ENCODE measurements at regions not wholly inside any gene's neighbourhood (a gene's known extent, or its start where the extent isn't known, plus 50 kb on each side); places are given as distances from the start of the nearest gene placed in this dataset.
A peak's percentile ranks its signal among the peaks of the same experiment; 100 is the strongest.

DNA sequence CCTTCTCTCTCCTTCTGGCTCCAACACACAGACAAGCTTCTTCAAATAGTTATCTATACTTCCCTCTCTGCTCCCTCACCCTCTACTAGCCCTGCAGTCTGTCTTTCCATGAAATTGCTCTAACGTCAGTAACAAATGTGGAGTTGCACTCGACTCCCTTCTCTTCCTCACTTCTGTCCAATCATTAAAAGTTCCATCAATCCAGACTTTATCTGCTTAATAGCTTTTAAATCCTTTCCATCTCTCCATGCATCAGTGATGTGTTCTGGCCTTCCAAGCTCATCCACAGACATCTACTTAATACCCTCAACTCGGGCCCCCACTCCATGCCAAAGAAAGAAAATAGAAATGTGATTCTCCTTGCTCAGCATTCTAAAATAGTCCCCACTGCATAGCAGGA is 422.1 kb upstream of the CDH5 start:
- DNase-seq = no peak

DNA sequence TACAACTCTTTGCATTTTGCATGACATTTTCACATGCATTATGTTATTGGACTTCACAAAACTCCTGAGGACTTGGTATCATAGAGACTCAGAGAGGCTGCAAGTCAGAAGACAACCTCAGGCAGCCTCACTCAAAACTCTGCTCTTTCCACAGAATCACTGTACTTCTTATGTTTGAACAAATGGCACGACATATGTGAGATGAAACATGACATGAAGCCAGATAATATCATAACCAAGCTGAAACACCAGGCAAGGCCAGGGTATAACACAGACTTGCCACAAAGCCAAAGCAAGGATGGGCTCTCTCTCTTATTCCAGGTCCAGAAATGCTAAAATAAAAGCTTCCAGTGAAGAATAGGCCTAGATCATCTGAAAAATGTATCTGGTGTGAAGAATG is 425.8 kb upstream of the CDH5 start:
- DNase-seq = no peak

GRCh38 chr16:65938083-65938482 is 428.4 kb upstream of the CDH5 start:
- no peak for DNase-seq

- DNase-seq = no peak
Measured at GRCh38 chr16:65937455-65937854, 429.0 kb upstream of the CDH5 start.

- no peak for DNase-seq
Measured at GRCh38 chr16:65936096-65936495, 430.4 kb upstream of the CDH5 start.

- no peak for DNase-seq
Measured at GRCh38 chr16:65934443-65934842, 432.0 kb upstream of the CDH5 start.

- DNase-seq = no peak
Measured at GRCh38 chr16:65933703-65934102, 432.8 kb upstream of the CDH5 start.

DNA sequence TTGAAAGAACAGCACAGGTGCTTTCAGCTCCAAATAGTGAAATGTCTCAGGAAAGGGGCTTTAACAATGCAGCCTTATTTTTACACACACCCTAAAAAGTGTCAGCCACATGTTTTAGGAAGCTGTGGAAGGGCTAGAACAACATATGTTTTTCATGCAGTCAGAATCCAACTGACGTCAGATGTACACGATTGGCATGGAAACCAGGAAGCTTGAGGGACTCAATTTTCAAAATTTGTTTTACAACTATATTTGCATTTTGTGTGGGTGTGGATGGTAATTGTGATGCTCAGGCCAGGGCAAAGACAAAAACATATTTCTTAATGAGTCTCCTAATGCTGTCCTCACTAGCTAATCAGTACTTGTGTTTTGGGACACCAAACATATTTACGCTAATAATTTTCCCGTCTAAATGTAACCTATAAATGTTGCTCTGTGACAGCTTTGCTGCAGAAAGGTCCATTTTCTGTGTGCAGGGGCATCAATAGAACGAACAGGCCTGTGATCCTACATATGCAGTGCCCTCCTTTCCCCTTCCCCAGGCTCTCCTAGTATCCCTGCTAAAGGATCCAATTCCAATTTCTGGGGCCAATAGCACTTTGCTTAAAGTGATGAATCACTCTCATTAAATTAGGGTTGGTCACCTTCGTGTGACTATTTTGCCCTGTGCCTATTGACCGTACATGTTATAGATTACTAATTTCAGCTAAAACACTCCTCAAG is 434.0 kb upstream of the CDH5 start:
- no peak for DNase-seq

GRCh38 chr16:65922923-65923322 is 443.6 kb upstream of the CDH5 start:
- no peak for DNase-seq

- DNase-seq = no peak
Measured at GRCh38 chr16:65919986-65920376, 446.5 kb upstream of the CDH5 start.

- DNase-seq = no peak
Measured at GRCh38 chr16:65919145-65919985, 447.1 kb upstream of the CDH5 start.

DNA sequence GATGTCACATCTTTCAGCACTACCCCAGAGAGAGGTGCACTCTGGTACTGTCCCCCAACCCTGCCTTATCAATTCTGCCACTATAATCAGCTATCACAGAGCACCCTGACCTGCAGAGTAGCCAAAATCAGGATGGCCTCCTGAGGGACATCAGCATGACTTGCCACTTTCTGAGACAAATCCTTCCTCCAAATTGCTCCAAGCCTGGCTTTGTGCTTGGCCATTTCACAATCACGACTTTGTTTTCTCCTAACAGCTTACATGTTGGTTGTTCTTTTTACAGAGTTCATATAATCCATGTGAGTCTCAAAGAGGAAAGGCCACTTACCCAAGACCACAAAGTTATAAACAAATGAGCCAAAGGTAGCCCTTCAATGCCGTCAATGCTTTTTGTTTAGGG is 449.0 kb upstream of the CDH5 start:
- DNase-seq = no peak

DNA sequence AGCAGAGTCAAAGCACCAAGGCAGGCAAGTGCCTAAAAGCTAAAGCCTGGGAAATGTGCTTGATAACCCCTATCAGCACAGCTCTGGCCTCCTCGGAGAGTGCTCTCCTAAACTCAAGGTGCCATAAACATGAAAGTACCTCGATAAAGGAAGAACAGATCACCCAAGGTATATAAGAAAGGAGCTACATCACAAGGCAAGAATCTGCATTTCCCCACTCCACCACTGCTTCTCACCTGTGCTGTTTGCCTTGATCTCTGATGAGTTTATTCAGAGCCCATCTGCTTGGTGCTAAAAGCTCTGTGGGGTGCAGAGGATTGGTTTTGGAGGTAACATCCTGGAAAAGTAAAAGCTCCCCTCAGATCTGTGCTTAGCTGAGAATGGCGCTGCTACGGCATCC is 449.5 kb upstream of the CDH5 start:
- no peak for DNase-seq

DNA sequence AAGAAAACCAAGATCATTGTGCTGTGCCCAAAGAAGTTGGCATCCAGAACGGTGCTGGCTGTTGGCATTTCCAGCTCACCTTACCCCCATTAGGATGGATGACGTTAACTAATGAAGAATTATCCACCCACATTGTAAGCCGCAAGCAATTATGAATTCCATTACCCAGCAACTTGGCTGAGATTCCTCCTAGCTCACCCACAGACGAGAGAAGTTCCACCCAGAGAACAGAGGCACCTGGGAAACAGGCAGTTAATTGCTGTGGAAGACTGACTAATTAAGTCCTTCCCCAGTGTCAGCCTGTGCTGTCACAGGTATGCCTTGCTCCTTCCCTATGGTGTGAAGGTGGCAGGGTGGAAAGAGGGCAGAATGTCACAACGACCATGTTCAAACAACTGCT is 456.2 kb upstream of the CDH5 start:
- no peak for DNase-seq

DNA sequence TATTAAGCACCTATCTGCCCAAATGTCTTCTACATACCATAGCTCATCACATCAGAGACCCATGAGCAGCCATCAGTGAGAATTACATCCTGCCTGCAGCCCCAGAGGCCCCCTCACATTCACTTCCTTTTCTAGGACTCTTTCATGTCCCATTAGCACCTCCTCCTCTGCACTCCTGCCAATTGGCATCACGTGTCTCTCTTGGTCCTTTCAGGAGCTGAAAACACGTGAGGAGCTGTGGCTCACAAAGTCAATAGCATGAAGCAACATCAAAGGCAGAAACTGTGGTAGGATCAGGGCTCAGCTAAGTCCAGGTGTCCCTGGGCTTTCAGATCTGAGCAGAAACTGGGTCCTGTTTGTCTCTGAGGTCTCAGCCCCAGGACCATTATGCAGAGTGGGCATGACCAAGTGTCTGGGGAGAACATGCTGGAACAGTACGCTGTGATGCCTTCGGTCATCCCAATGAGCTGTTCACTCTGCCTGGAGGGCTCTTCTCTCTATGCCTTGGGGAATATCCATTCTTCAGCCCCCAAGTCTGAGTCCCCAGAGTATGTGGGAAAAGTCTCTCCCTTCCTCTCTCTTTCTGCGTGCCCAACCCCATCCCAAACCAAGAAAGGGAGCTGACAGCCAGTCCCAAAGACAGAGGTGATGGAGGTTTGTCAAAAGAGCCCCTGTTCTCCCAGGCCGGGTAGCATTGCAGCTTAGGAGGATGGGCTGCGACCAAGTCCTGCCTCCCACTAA is 457.0 kb upstream of the CDH5 start:
- DNase-seq = peak; percentile 17

GRCh38 chr16:65908568-65908967 is 457.9 kb upstream of the CDH5 start:
- DNase-seq = no peak

DNA sequence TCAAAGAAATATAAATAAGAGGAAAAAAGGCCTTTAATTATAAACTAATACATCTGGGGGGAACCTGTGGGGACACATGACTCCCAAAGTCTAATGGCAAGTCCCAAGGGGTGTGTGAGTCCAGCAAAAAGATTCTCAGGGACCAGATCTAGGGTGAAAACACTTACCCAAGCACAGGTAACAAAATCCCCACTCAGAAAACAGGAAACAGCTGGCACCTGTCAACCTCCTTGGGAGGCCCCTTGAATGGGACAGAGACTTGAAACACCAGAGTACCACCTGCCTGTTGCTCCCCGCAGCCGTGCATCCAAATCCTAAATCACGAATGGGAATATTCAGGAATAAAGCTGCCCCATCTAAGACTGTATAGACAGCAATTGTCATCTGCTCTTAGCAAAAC is 461.2 kb upstream of the CDH5 start:
- no peak for DNase-seq

DNA sequence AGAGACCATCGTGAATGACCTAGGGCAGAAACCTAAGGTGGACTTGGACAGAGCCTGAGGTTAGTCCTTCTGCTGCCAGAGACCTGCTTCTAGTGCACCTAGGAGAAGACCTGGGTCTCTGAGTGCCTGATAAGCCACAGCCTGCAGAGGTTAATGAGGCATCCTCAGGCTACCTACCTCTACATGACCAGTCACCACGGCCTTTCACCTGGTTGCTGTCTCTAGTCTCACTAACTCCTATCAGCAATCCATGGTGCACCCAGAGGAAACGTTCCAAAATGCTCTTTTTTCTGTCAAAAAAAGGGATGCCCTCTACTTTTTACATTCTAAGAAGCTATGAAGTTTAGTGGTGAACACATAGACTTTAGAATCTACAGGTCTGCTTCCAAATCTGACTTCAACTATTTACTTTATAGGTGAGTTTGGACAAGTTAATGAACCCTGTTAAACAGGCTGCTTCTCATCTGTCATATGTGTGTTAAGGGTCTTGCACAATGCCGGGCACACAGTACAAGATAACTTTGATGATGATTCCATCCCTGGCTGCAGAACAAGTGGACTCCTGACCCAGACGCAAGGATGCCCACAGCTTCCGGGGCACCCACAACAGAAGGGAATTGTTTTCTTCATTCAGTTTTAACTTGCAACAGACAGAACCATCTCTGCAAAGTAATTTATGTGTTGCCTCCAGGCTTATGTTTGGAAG is 469.9 kb upstream of the CDH5 start:
- no peak for DNase-seq

- DNase-seq = no peak
Measured at GRCh38 chr16:65895906-65896305, 470.6 kb upstream of the CDH5 start.

- no peak for DNase-seq
Measured at GRCh38 chr16:65895486-65895885, 471.0 kb upstream of the CDH5 start.

DNA sequence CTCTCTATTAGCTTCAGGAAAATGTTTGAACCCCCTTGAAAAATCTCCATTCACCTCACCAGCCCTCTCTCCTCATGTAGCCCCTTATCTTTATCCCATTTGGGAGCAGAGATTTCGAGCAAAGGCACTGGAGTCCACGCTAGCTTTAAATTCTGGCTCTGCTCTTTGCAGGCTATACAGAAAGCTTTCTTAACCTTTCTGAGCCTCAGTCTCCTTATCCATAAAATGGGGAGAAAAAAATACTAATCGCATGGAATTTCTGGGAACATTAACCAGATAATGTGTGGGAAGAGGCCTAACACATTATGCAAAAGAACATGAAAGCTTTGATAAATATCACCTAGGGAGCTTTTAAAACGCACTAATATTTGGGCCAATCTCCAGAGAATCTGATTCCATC is 476.3 kb upstream of the CDH5 start:
- DNase-seq = no peak

DNA sequence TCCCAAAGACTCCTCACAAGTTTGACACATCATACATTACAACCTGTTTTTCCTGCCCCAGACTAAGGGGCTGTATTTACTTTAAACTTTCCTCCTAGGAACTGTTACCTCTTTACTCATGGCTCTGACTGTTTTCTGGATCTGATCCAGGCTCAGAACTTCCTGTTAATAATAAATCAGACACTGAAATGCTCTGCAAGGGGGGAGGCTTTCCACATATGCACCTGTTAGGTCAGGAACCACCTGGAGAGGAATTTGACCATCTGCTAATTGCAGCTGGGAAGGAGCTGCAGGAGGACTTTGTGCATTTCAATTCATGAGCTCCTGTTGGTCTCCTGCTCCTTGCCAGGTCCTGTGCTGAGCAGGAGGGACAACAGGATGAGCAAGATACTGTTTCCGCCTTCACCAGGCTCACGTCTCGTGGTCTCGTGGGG is 476.9 kb upstream of the CDH5 start:
- DNase-seq = no peak

DNA sequence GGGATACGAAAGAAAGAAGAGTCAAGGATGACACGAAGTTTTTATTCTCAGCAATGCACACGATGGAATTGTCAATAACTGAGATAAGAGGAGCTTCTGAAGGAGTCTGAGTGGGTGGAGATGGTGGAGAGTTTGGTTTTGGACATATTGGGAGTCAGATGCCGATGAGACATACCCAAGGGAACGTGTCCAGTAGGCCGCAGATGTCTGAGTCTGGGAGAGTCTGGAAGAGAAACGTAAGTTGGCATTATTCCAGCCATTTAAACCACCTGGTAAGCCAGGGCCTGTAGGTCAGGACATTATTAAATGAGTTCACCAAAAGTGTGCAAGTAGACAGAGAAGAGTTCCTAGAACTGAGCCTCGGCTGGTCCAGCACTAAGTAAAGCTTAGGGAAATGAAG is 478.3 kb upstream of the CDH5 start:
- no peak for DNase-seq

Data from NCI-H1092 treated with DMSO at 0.1 percent for 48 hours (cell line).